Testis (tissue), 2 donors: ENCODE measurements at regions not wholly inside any gene's neighbourhood (a gene's known extent, or its start where the extent isn't known, plus 50 kb on each side); places are given as distances from the start of the nearest gene placed in this dataset.

Experiments
- POLR2A ChIP-seq: fragments of 450-650 bp; IDR thresholded peaks from one replicate; pipeline ENCODE4 v1.6.1; 2017; ENCODE audit warnings: antibody characterized with exemption, mild to moderate bottlenecking, moderate library complexity
- TF ChIP-seq, protein P1 (sequence below), 3 experiments: fragments of 450-650 bp in 2 of 3; fragments of 200-600 bp in 1 of 3; sonication (generic) in 1 of 3; IDR thresholded peaks; one replicate each; pipeline ENCODE4 v1.5.1; 2016 to 2019; ENCODE audit warnings: antibody characterized with exemption in 3 of 3, mild to moderate bottlenecking in 2 of 3, moderate library complexity in 1 of 3

DNA sequence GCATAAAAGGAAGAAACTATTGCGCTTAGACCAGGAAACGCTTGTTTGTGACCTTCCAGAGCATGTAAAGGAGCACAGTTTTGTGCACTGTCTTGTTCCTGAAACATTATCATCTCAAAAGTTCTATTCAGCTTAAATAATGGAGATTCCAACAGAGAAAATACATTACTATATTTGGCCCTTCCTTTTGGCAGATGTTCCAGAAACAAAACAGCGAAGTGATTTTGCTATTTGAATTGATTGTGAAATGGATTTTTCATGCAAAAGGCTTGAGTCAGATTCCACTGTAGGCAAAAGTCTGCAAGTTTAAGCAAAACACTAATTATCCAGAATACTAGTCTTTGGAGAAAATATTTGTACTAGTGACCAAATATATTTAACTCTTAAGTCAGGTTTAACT is 80.3 kb upstream of the PTBP2 start:
- no peak for TF ChIP-seq POLR2A
- TF ChIP-seq, protein P1, sequence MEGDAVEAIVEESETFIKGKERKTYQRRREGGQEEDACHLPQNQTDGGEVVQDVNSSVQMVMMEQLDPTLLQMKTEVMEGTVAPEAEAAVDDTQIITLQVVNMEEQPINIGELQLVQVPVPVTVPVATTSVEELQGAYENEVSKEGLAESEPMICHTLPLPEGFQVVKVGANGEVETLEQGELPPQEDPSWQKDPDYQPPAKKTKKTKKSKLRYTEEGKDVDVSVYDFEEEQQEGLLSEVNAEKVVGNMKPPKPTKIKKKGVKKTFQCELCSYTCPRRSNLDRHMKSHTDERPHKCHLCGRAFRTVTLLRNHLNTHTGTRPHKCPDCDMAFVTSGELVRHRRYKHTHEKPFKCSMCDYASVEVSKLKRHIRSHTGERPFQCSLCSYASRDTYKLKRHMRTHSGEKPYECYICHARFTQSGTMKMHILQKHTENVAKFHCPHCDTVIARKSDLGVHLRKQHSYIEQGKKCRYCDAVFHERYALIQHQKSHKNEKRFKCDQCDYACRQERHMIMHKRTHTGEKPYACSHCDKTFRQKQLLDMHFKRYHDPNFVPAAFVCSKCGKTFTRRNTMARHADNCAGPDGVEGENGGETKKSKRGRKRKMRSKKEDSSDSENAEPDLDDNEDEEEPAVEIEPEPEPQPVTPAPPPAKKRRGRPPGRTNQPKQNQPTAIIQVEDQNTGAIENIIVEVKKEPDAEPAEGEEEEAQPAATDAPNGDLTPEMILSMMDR (IDR thresholded peaks at IDR 0.05) = no peak
